ENCODE measurements at regions not wholly inside any gene's neighbourhood (a gene's known extent, or its start where the extent isn't known, plus 50 kb on each side); places are given as distances from the start of the nearest gene placed in this dataset.

GRCh38 chr22:49100316-49100715 lies 727.4 kb downstream of the BRD1 start:
- DNase-seq (ENCODE audit: extremely low read depth in 1 of 2, low read depth in 1 of 2), result no peak

GRCh38 chr22:49099496-49100124 lies 728.1 kb downstream of the BRD1 start:
- DNase-seq (ENCODE audit: extremely low read depth in 1 of 2, low read depth in 1 of 2), result no peak

GRCh38 chr22:49099089-49099488 lies 728.6 kb downstream of the BRD1 start:
- no peak for DNase-seq (ENCODE audit: extremely low read depth in 1 of 2, low read depth in 1 of 2)

GRCh38 chr22:49097966-49098365 lies 729.7 kb downstream of the BRD1 start:
- no peak for DNase-seq (ENCODE audit: extremely low read depth in 1 of 2, low read depth in 1 of 2)

- DNase-seq (ENCODE audit: extremely low read depth in 1 of 2, low read depth in 1 of 2), result no peak
Measured at GRCh38 chr22:49097171-49097925, 730.3 kb downstream of the BRD1 start.

- no peak for DNase-seq (ENCODE audit: extremely low read depth in 1 of 2, low read depth in 1 of 2)
Measured at GRCh38 chr22:49096476-49096875, 731.2 kb downstream of the BRD1 start.

GRCh38 chr22:49095366-49095765 lies 732.3 kb downstream of the BRD1 start:
- no peak for DNase-seq (ENCODE audit: extremely low read depth in 1 of 2, low read depth in 1 of 2)

GRCh38 chr22:49094858-49095257 lies 732.8 kb downstream of the BRD1 start:
- no peak for DNase-seq (ENCODE audit: extremely low read depth in 1 of 2, low read depth in 1 of 2)

GRCh38 chr22:49094151-49094550 lies 733.5 kb downstream of the BRD1 start:
- DNase-seq (ENCODE audit: extremely low read depth in 1 of 2, low read depth in 1 of 2), result no peak

- DNase-seq (ENCODE audit: extremely low read depth in 1 of 2, low read depth in 1 of 2), result no peak
Measured at GRCh38 chr22:49093192-49093880, 734.3 kb downstream of the BRD1 start.

- DNase-seq (ENCODE audit: extremely low read depth in 1 of 2, low read depth in 1 of 2), result no peak
Measured at GRCh38 chr22:49092716-49093115, 735.0 kb downstream of the BRD1 start.

GRCh38 chr22:49091917-49092545 lies 735.6 kb downstream of the BRD1 start:
- DNase-seq (ENCODE audit: extremely low read depth in 1 of 2, low read depth in 1 of 2), result no peak

GRCh38 chr22:49091451-49091850 lies 736.2 kb downstream of the BRD1 start:
- no peak for DNase-seq (ENCODE audit: extremely low read depth in 1 of 2, low read depth in 1 of 2)

- DNase-seq (ENCODE audit: extremely low read depth in 1 of 2, low read depth in 1 of 2), result no peak
Measured at GRCh38 chr22:49090853-49091135, 736.9 kb downstream of the BRD1 start.

GRCh38 chr22:49090061-49090852 lies 737.4 kb downstream of the BRD1 start:
- DNase-seq (ENCODE audit: extremely low read depth in 1 of 2, low read depth in 1 of 2), result no peak

GRCh38 chr22:49088801-49089791 lies 738.6 kb downstream of the BRD1 start:
- DNase-seq (ENCODE audit: extremely low read depth in 1 of 2, low read depth in 1 of 2), result no peak

GRCh38 chr22:49087716-49088601 lies 739.7 kb downstream of the BRD1 start:
- DNase-seq (ENCODE audit: extremely low read depth in 1 of 2, low read depth in 1 of 2), result no peak

GRCh38 chr22:49087198-49087597 lies 740.5 kb downstream of the BRD1 start:
- DNase-seq (ENCODE audit: extremely low read depth in 1 of 2, low read depth in 1 of 2), result no peak
